Right lobe of liver (tissue), 6 donors: ENCODE measurements at regions not wholly inside any gene's neighbourhood (a gene's known extent, or its start where the extent isn't known, plus 50 kb on each side); places are given as distances from the start of the nearest gene placed in this dataset.

Experiments
- ATAC-seq, 4 donors: fragments of 200-7000 bp; cut with Tn5 transposase; one replicate each; pipeline ENCODE4 v1.9.1; 2020; ENCODE audit warnings: mild to moderate bottlenecking in 4 of 4, moderate library complexity in 4 of 4
- DNase-seq, 3 donors: peaks; one replicate each; pipeline ENCODE4 v3.0.0-alpha.2; 2020
- H3K27ac ChIP-seq, 3 donors: fragments of 200-600 bp; one replicate each; pipeline ENCODE4 v1.8.0; 2022
- H3K27me3 ChIP-seq, 2 donors: fragments of 200-600 bp; one replicate each; pipeline ENCODE4 v1.8.0; 2022
- H3K36me3 ChIP-seq, 4 donors: fragments of 200-600 bp; sonication (generic) in 1 of 4; one replicate each; pipeline versions ENCODE4 v1.5.1 to v1.8.0; 2017 to 2022; ENCODE audit warnings: control low read depth in 1 of 4
- H3K4me1 ChIP-seq, 4 donors: fragments of 200-600 bp; sonication (generic) in 1 of 4; one replicate each; pipeline versions ENCODE4 v1.5.1 to v1.8.0; 2017 to 2022; ENCODE audit warnings: control low read depth in 1 of 4
- H3K4me3 ChIP-seq, 3 donors: fragments of 200-600 bp; one replicate each; pipeline ENCODE4 v1.8.0; 2022
- H3K9me3 ChIP-seq, 4 donors: fragments of 200-600 bp; sonication (generic) in 1 of 4; one replicate each; pipeline versions ENCODE4 v1.5.1 to v1.8.0; 2017 to 2022; ENCODE audit warnings: control low read depth in 1 of 4
- POLR2A ChIP-seq: fragments of 450-650 bp; IDR thresholded peaks from one replicate; pipeline ENCODE4 v1.6.1; 2017; ENCODE audit warnings: antibody characterized with exemption, mild to moderate bottlenecking
- WGBS: methylation state at CpG from one replicate; pipeline ENCODE4 v1.1.6; 2018; ENCODE audit warnings: low coverage, low lambda C conversion rate; ENCODE audit not compliant: insufficient coverage; ENCODE audit errors: missing lambda C conversion rate; 5-methylcytosine and 5-hydroxymethylcytosine counted together
- intact Hi-C, 2 donors: fragments of 100-400 bp; cut with DNase I; formaldehyde crosslinking; loops; one replicate each; pipeline versions ENCODE4 v1.11.2 to v1.14.1; 2022
- small RNA-seq, 2 experiments: library from RNA; depleted of rRNA; stranded (forward); fragments of <200 nt; gene quantifications; one replicate each; pipeline ENCODE3, GENCODE V24; 2016
- TF ChIP-seq, protein P1 (sequence below), 4 donors: fragments of 200-600 bp in 3 of 4; fragments of 450-650 bp in 1 of 4; IDR thresholded peaks; one replicate each; pipeline versions ENCODE4 v1.5.1 to v1.8.0; 2016 to 2022; ENCODE audit warnings: antibody characterized with exemption in 4 of 4, mild to moderate bottlenecking in 2 of 4
- donor health status: DM: no; HTN: yes; CAD: no.
- donor health status: DM: no; HTN: no; CAD: no.
- donor health status: DM: no; HTN: no; CAD: no.
- donor health status: DM: no; HTN: yes; CAD: no.
- donor health status: DM: no; HTN: yes; CAD: no.

DNA sequence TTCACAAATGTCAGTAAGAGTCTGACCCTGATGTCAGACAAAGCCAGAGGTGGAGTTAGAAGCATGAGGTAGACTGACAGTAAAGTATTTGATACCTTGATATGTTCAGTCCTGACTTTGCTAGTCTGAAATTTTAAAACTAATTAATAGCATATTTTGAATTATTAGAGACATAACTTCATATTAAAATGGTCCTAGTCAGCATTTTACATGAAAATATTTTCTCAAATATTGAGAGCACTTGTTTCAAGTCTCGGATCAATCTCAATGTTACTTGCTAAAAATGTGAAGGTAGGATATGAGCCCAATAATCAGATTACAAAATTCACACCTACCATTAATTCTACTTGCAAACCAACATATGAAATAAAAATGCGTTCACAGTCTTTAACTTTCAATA, 58.1 kb upstream of the TTC14 start:
- Histone ChIP-seq H3K9me3 (no peaks in the 10 kb centered on the region), H3K4me1 (no peaks in the 10 kb centered on the region), H3K27ac (no peak overlapping the region), H3K4me3 (no peak overlapping the region), H3K36me3 (no peaks in the 10 kb centered on the region), H3K27me3 (no peaks in the 10 kb centered on the region)
- 37% methylated on average over 2 of the region's 2 CpGs for WGBS
- TF ChIP-seq, protein P1, sequence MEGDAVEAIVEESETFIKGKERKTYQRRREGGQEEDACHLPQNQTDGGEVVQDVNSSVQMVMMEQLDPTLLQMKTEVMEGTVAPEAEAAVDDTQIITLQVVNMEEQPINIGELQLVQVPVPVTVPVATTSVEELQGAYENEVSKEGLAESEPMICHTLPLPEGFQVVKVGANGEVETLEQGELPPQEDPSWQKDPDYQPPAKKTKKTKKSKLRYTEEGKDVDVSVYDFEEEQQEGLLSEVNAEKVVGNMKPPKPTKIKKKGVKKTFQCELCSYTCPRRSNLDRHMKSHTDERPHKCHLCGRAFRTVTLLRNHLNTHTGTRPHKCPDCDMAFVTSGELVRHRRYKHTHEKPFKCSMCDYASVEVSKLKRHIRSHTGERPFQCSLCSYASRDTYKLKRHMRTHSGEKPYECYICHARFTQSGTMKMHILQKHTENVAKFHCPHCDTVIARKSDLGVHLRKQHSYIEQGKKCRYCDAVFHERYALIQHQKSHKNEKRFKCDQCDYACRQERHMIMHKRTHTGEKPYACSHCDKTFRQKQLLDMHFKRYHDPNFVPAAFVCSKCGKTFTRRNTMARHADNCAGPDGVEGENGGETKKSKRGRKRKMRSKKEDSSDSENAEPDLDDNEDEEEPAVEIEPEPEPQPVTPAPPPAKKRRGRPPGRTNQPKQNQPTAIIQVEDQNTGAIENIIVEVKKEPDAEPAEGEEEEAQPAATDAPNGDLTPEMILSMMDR (IDR thresholded peaks at IDR 0.05): no peak
- TF ChIP-seq POLR2A: no peak
- intact Hi-C loops: no loop called here
- DNase-seq: no peak
- no peak for ATAC-seq

DNA sequence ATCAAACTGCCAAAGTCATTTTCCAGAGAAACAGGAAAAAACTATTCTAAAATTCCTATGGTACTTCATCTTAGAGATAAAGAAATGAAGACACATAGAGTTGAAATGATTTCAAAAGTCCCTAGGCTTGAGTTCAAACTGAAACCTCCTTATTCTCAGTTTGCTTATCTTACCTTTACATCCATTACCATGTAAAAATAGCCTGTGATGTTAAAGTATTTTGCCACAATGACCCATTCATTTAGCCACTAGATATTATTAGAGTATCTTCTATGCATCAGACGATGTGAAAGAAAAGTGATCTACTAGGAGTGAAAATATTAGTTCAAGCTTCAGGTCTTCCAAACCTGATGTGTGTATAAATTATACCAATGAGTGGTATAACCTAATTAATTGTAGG, 55.1 kb upstream of the TTC14 start:
- Histone ChIP-seq H3K36me3 (no peaks in the 10 kb centered on the region), H3K9me3 (no peaks in the 10 kb centered on the region), H3K4me3 (no peak overlapping the region), H3K27ac (no peak overlapping the region), H3K27me3 (no peaks in the 10 kb centered on the region), H3K4me1 (no peaks in the 10 kb centered on the region)
- ATAC-seq: no peak
- 24% methylated on average over 1 of the region's 1 CpG for WGBS
- intact Hi-C loops: no loop called here
- DNase-seq: no peak
- TF ChIP-seq, protein P1 (IDR thresholded peaks at IDR 0.05): no peak
- TF ChIP-seq POLR2A: no peak

DNA sequence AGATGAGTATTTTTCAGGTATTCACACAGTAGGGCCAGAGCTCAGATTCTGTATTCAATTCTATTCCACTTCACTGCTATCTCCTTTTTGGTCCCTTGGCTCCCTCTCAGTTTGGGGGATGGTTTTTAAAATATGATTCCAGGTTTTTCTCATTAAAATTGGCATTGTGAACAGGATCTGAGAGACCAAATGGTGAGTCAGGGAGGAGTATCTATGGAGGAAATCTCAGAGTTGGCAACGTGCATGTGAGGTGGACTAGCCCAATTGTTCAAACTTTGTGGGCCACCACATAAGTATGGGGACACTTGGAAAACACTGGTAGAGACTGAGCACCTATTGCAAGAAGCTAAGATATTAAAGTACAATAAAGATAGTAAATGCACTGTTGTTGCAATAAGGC, 53.9 kb upstream of the TTC14 start:
- Histone ChIP-seq H3K9me3 (no peaks in the 10 kb centered on the region), H3K4me3 (no peak overlapping the region), H3K4me1 (no peaks in the 10 kb centered on the region), H3K27ac (no peak overlapping the region), H3K36me3 (no peaks in the 10 kb centered on the region), H3K27me3 (no peaks in the 10 kb centered on the region)
- TF ChIP-seq, protein P1 (IDR thresholded peaks at IDR 0.05): no peak
- no peak for TF ChIP-seq POLR2A
- WGBS: 33% methylated on average over 1 of the region's 1 CpG
- no peak for DNase-seq
- intact Hi-C loops: no loop called here
- no peak for ATAC-seq

Small RNAs in the stretch of these regions (small RNA-seq; reads per million reads assigned to genes)
- 0 reads per million in 2 experiments for gene AC134503.1
- gene RF00096: 0 reads per million in 2 experiments
- 3.4 to 6.6 reads per million in 2 experiments for gene RNA5SP149
